Spinal cord (tissue), 9 donors: ENCODE measurements at regions not wholly inside any gene's neighbourhood (a gene's known extent, or its start where the extent isn't known, plus 50 kb on each side); places are given as distances from the start of the nearest gene placed in this dataset.
A peak's percentile ranks its signal among the peaks of the same experiment; 100 is the strongest.

Source experiments
- DNase-seq, 6 donors: peaks; one replicate each; pipeline versions ENCODE4 v3.0.0 to v3.0.0-alpha.2; 2013 to 2015; ENCODE audit warnings: low spot score in 6 of 6, low read depth in 4 of 6
- H3K27ac ChIP-seq: one replicate; pipeline ENCODE4 v1.5.1; 2013; ENCODE audit warnings: low read depth, low read length, control low read depth
- H3K27me3 ChIP-seq: one replicate; pipeline ENCODE4 v1.6.1; 2013; ENCODE audit warnings: low read length; ENCODE audit not compliant: control insufficient read depth, insufficient read depth
- H3K36me3 ChIP-seq: one replicate; pipeline ENCODE4 v1.6.1; 2013; ENCODE audit warnings: low read length; ENCODE audit not compliant: control insufficient read depth, insufficient read depth
- H3K4me1 ChIP-seq: one replicate; pipeline ENCODE4 v1.6.1; 2013; ENCODE audit warnings: low read length; ENCODE audit not compliant: control insufficient read depth, insufficient read depth
- H3K4me3 ChIP-seq: one replicate; pipeline ENCODE4 v1.5.1; 2013; ENCODE audit warnings: low read depth, low read length, control low read depth
- H3K9me3 ChIP-seq: one replicate; pipeline ENCODE4 v1.6.1; 2013; ENCODE audit warnings: low read length; ENCODE audit not compliant: control insufficient read depth, insufficient read depth
- WGBS: methylation state at CpG from one replicate; pipeline ENCODE4 v1.1.5; 2013; ENCODE audit warnings: missing lambda C conversion rate; ENCODE audit not compliant: insufficient coverage; 5-methylcytosine and 5-hydroxymethylcytosine counted together
- donor health status: healthy.

GRCh38 chr5:167952278-167952995 is 339.0 kb upstream of the WWC1 start:
- H3K36me3 ChIP-seq = peaks cover 3% of the 10 kb centered on the region
- H3K4me1 ChIP-seq = peaks cover 8% of the 10 kb centered on the region
- no peak overlapping the region for H3K4me3 ChIP-seq
- no peak overlapping the region for H3K27ac ChIP-seq
- no peak for DNase-seq
- H3K9me3 ChIP-seq = peaks cover 2% of the 10 kb centered on the region
- 68% methylated on average over 14 of the region's 19 CpGs for WGBS
- no peaks in the 10 kb centered on the region for H3K27me3 ChIP-seq

- WGBS = no CpG with 5 or more reads among the region's 4 CpGs
- no peak for DNase-seq
- no peak overlapping the region for H3K4me3 ChIP-seq
- H3K36me3 ChIP-seq = peaks cover 3% of the 10 kb centered on the region
- H3K27me3 ChIP-seq = no peaks in the 10 kb centered on the region
- no peak overlapping the region for H3K27ac ChIP-seq
- H3K4me1 ChIP-seq = peaks cover 8% of the 10 kb centered on the region
- H3K9me3 ChIP-seq = peaks cover 2% of the 10 kb centered on the region
These were observed 338.2 kb upstream of the WWC1 start for GRCh38 chr5:167953151-167953798.

- H3K4me3 ChIP-seq = no peak overlapping the region
- H3K27me3 ChIP-seq = no peaks in the 10 kb centered on the region
- H3K4me1 ChIP-seq = peaks cover 5% of the 10 kb centered on the region
- DNase-seq = no peak
- no peak overlapping the region for H3K27ac ChIP-seq
- no CpG with 5 or more reads among the region's 2 CpGs for WGBS
- H3K36me3 ChIP-seq = no peaks in the 10 kb centered on the region
- no peaks in the 10 kb centered on the region for H3K9me3 ChIP-seq
These were observed 329.7 kb upstream of the WWC1 start for GRCh38 chr5:167961731-167962130.

GRCh38 chr5:167964529-167964928 is 326.9 kb upstream of the WWC1 start:
- WGBS = 50% methylated on average over 1 of the region's 3 CpGs
- peaks cover 8% of the 10 kb centered on the region for H3K4me1 ChIP-seq
- H3K4me3 ChIP-seq = no peak overlapping the region
- DNase-seq = no peak
- no peak overlapping the region for H3K27ac ChIP-seq
- no peaks in the 10 kb centered on the region for H3K9me3 ChIP-seq
- H3K27me3 ChIP-seq = no peaks in the 10 kb centered on the region
- no peaks in the 10 kb centered on the region for H3K36me3 ChIP-seq

- Histone ChIP-seq H3K27ac (no peak overlapping the region), H3K9me3 (no peaks in the 10 kb centered on the region), H3K4me1 (peaks cover 13% of the 10 kb centered on the region), H3K4me3 (no peak overlapping the region), H3K36me3 (no peaks in the 10 kb centered on the region), H3K27me3 (no peaks in the 10 kb centered on the region)
- whole genome bisulfite sequencing = 75% methylated on average over 1 of the region's 2 CpGs
- no peak for DNase-seq
These were observed 325.7 kb upstream of the WWC1 start for GRCh38 chr5:167965710-167966109.

GRCh38 chr5:167966979-167967378 is 324.5 kb upstream of the WWC1 start:
- Histone ChIP-seq H3K27ac (no peak overlapping the region), H3K4me3 (no peak overlapping the region), H3K9me3 (no peaks in the 10 kb centered on the region), H3K4me1 (peaks cover 13% of the 10 kb centered on the region), H3K27me3 (no peaks in the 10 kb centered on the region), H3K36me3 (no peaks in the 10 kb centered on the region)
- 27% methylated on average over 2 of the region's 3 CpGs for WGBS
- peak in 2 of 6 donors; percentile 78 to 82 for DNase-seq

- Histone ChIP-seq H3K9me3 (no peaks in the 10 kb centered on the region), H3K27ac (no peak overlapping the region), H3K27me3 (no peaks in the 10 kb centered on the region), H3K36me3 (no peaks in the 10 kb centered on the region), H3K4me1 (peaks cover 13% of the 10 kb centered on the region), H3K4me3 (no peak overlapping the region)
- peak in 1 of 6 donors; percentile 41 for DNase-seq
- WGBS = 60% methylated on average over 1 of the region's 7 CpGs
These were observed 323.8 kb upstream of the WWC1 start for GRCh38 chr5:167967494-167968177.

- H3K4me1 ChIP-seq = peaks cover 13% of the 10 kb centered on the region
- WGBS = 83% methylated on average over 2 of the region's 4 CpGs
- no peak overlapping the region for H3K4me3 ChIP-seq
- no peaks in the 10 kb centered on the region for H3K36me3 ChIP-seq
- H3K27me3 ChIP-seq = peaks cover 2% of the 10 kb centered on the region
- DNase-seq = no peak
- no peak overlapping the region for H3K27ac ChIP-seq
- no peaks in the 10 kb centered on the region for H3K9me3 ChIP-seq
These were observed 322.6 kb upstream of the WWC1 start for GRCh38 chr5:167968837-167969236.

GRCh38 chr5:167969998-167970397 is 321.4 kb upstream of the WWC1 start:
- H3K36me3 ChIP-seq = no peaks in the 10 kb centered on the region
- H3K9me3 ChIP-seq = no peaks in the 10 kb centered on the region
- peaks cover 13% of the 10 kb centered on the region for H3K4me1 ChIP-seq
- no peak overlapping the region for H3K27ac ChIP-seq
- WGBS = 33% methylated on average over 2 of the region's 4 CpGs
- no peak overlapping the region for H3K4me3 ChIP-seq
- DNase-seq = peak in 1 of 6 donors; percentile 75
- peaks cover 2% of the 10 kb centered on the region for H3K27me3 ChIP-seq
